ENCODE measurements at regions not wholly inside any gene's neighbourhood (a gene's known extent, or its start where the extent isn't known, plus 50 kb on each side); places are given as distances from the start of the nearest gene placed in this dataset.

DNA sequence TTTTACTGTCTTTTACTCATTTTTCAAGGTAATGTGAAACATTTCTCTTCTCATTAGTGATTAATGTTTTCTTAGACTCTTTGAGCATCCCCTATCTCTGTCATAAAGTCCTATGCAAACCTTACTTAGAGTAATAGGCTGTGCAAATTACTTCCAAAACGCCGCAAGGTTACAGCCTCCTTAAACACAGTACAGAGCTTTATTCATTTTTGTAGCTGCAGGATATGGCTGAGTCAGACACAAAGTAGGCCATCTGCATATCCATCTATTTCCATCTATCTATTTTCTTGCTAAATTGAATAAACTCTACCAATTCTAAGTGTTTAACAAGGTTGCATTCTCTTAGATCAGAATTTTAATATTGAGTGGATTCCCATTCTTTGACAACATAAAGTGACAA, 335.6 kb upstream of the SLC16A7 start:
- peaks cover 9% of the 10 kb centered on the region; the same call in 1 of the 2 replicates for H3K9me3 ChIP-seq (ENCODE audit: control insufficient read depth, insufficient read depth, low read depth, low read length)
- H3K27me3 ChIP-seq (ENCODE audit: control insufficient read depth, insufficient read depth, low read length): no peaks in the 10 kb centered on the region
- H3K4me3 ChIP-seq (ENCODE audit: low read depth, low read length): no peak overlapping the region
- no peaks in the 10 kb centered on the region for H3K4me1 ChIP-seq (ENCODE audit: control insufficient read depth, insufficient read depth, low read length)
- no peak overlapping the region for H3K9ac ChIP-seq (ENCODE audit: low read length)
- no peak overlapping the region for H3K27ac ChIP-seq (ENCODE audit: low read depth, low read length)
- H3K36me3 ChIP-seq (ENCODE audit: control insufficient read depth, insufficient read depth, low read length): no peaks in the 10 kb centered on the region

DNA sequence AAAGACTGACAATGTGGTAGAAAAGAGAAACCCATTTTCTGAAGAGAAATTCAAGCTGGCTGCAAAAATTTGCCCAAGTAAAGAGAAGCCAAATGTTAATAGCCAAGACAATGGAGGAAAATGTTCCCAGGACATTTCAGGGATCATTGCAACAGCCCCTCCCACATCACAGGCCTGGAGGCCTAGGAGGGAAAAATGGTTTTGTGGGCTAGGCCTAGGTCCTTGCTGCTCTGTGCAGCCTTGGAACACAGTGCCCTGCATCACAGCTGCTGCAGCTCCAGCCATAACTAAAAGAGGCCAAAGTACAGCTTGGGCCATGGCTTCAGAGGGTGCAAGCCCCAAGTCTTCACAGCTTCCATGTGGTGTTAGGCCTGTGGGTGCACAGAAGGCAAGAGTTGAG, 332.4 kb upstream of the LRIG3 start:
- H3K4me1 ChIP-seq (ENCODE audit: control insufficient read depth, insufficient read depth, low read length): no peaks in the 10 kb centered on the region; the same call in 1 of the 2 replicates
- H3K9ac ChIP-seq (ENCODE audit: low read length): no peak overlapping the region
- H3K27ac ChIP-seq (ENCODE audit: low read depth, low read length): no peak overlapping the region
- no peak overlapping the region for H3K4me3 ChIP-seq (ENCODE audit: low read depth, low read length)
- H3K9me3 ChIP-seq (ENCODE audit: control insufficient read depth, insufficient read depth, low read depth, low read length): peaks cover 33% of the 10 kb centered on the region
- no peaks in the 10 kb centered on the region for H3K27me3 ChIP-seq (ENCODE audit: control insufficient read depth, insufficient read depth, low read length)
- H3K36me3 ChIP-seq (ENCODE audit: control insufficient read depth, insufficient read depth, low read length): no peaks in the 10 kb centered on the region

DNA sequence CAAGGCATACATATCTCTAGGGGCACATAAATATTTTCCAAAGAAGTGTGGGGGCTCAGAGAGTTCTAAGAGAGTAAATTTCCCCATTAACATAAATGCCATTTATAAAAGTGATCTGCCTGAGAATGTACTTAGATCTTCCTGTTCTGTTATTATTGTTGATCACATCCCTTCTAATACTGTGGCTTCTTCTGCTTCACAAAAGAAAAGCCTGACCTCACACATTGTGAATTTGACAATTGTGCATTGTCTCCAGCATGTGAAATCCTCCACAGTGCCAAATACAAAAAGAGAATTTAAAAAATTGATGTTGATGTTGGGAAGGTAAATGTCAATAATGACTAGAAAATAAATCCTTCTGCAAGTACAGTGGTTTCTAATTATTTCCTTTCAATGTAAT, 330.5 kb upstream of the LRIG3 start:
- no peaks in the 10 kb centered on the region for H3K27me3 ChIP-seq (ENCODE audit: control insufficient read depth, insufficient read depth, low read length)
- H3K27ac ChIP-seq (ENCODE audit: low read depth, low read length): no peak overlapping the region
- no peak overlapping the region for H3K9ac ChIP-seq (ENCODE audit: low read length)
- peaks cover 24% of the 10 kb centered on the region for H3K9me3 ChIP-seq (ENCODE audit: control insufficient read depth, insufficient read depth, low read depth, low read length)
- H3K4me1 ChIP-seq (ENCODE audit: control insufficient read depth, insufficient read depth, low read length): no peaks in the 10 kb centered on the region; the same call in 1 of the 2 replicates
- H3K4me3 ChIP-seq (ENCODE audit: low read depth, low read length): no peak overlapping the region
- no peaks in the 10 kb centered on the region for H3K36me3 ChIP-seq (ENCODE audit: control insufficient read depth, insufficient read depth, low read length)

DNA sequence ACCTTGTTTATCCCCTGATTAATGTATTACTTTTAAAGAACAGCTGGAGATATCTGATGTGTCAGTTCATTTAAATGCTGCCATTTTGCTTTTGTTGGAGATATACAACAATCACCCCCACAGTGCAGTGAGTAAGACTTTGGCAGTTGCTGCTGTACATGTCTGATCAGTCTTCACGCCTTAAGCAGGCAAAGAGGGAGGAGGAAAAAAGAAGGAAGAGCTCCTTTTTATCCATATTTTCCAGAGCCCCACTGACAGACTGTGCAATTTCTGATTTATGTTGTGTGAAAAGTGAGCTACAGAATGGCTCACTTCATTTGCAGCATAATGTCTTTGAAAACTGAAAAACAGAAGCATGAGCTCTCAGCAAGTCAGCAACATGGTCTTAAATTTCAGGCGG, 319.7 kb upstream of the LRIG3 start:
- no peaks in the 10 kb centered on the region for H3K36me3 ChIP-seq (ENCODE audit: control insufficient read depth, insufficient read depth, low read length)
- no peaks in the 10 kb centered on the region for H3K9me3 ChIP-seq (ENCODE audit: control insufficient read depth, insufficient read depth, low read depth, low read length)
- H3K9ac ChIP-seq (ENCODE audit: low read length): no peak overlapping the region
- H3K27me3 ChIP-seq (ENCODE audit: control insufficient read depth, insufficient read depth, low read length): no peaks in the 10 kb centered on the region
- H3K27ac ChIP-seq (ENCODE audit: low read depth, low read length): no peak overlapping the region
- H3K4me3 ChIP-seq (ENCODE audit: low read depth, low read length): no peak overlapping the region
- no peaks in the 10 kb centered on the region; the same call in 1 of the 2 replicates for H3K4me1 ChIP-seq (ENCODE audit: control insufficient read depth, insufficient read depth, low read length)

DNA sequence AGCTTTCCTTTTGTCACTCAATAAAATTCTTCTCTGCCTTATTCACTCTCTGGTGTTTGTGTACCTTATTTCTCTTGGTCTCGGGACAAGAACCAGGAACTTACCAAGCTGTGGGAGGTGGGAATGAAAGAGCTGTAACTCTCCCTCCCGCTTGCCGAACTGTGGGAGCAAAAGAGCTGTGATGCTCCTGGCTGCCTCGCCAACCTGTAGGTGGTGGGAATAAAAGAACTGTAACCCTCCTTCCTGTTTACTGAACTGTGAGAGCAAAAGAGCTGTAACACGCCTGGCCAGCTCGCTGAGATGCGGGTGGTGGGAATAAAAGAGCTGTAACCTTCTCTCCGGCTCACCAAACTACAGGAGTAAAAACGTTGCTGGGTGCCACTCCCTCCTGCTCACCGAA, 314.1 kb upstream of the LRIG3 start:
- Histone ChIP-seq H3K27me3 (ENCODE audit: control insufficient read depth, insufficient read depth, low read length) (no peaks in the 10 kb centered on the region), H3K36me3 (ENCODE audit: control insufficient read depth, insufficient read depth, low read length) (no peaks in the 10 kb centered on the region), H3K27ac (ENCODE audit: low read depth, low read length) (no peak overlapping the region), H3K4me3 (ENCODE audit: low read depth, low read length) (no peak overlapping the region), H3K9ac (ENCODE audit: low read length) (no peak overlapping the region), H3K9me3 (ENCODE audit: control insufficient read depth, insufficient read depth, low read depth, low read length) (no peaks in the 10 kb centered on the region), H3K4me1 (ENCODE audit: control insufficient read depth, insufficient read depth, low read length) (no peaks in the 10 kb centered on the region; the same call in 1 of the 2 replicates)

DNA sequence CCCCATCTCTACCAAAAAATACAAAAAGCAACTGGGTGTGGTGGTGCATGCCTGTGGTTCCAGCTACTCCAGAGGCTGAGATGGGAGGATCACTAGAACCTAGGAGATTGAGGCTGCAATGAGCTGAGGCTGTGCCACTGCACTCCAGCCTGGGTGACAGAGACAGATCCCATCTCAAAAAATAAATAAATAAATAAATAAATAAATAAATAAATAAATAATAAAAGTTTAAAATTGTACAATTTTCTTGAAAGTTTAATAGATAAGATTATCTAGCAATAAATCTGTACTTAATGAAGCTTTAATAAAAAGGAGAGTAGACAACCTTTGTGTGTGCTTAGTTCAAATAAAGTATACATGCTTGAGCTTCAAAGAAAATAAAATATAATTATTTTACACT, 310.0 kb upstream of the LRIG3 start:
- H3K9me3 ChIP-seq (ENCODE audit: control insufficient read depth, insufficient read depth, low read depth, low read length): no peaks in the 10 kb centered on the region

DNA sequence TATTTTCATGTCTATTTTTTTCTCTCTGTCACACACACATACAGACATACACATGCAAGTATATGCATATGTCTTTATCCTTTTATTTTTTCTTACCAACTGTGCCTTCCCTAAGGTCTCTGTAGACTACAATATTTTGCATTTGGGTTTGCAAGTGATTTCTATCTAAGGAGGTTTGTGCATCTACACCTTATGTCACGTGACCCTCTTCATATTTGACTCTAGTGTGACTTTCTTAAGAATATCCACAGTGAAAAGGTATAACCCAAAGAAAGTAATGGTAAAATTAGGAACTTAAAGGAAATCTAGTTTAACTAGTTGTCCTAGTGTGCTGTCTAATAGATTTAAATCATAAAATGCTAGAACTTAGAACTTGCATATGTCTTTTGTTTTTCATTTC, 298.8 kb upstream of the LRIG3 start:
- no peaks in the 10 kb centered on the region for H3K36me3 ChIP-seq (ENCODE audit: control insufficient read depth, insufficient read depth, low read length)

More for the DNA sequence above, 310.0 kb upstream of the LRIG3 start:
- Histone ChIP-seq H3K4me3 (ENCODE audit: low read depth, low read length) (no peak overlapping the region), H3K36me3 (ENCODE audit: control insufficient read depth, insufficient read depth, low read length) (no peaks in the 10 kb centered on the region), H3K9ac (ENCODE audit: low read length) (no peak overlapping the region), H3K4me1 (ENCODE audit: control insufficient read depth, insufficient read depth, low read length) (no peaks in the 10 kb centered on the region), H3K27me3 (ENCODE audit: control insufficient read depth, insufficient read depth, low read length) (no peaks in the 10 kb centered on the region), H3K27ac (ENCODE audit: low read depth, low read length) (no peak overlapping the region)

DNA sequence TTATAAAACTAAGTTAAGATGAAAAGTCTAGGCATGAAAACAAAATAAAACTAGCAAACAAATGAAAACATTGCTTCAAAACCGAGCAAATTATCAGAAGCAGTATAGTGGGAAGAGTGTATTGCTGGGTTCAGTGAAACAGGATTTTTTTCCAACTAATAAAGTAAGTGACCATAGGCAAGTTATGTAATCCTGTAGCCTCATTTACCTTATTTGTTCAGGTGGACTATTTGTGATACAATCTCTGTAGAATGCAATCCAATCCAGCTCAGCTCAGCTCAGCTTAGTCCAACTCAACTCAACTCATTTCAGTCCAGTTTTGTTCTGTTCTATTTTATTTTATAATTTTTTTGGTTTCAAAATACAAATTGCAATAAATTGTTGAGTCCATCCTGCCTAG, 276.7 kb upstream of the LRIG3 start:
- H3K9ac ChIP-seq (ENCODE audit: low read length): no peak overlapping the region
- no peak overlapping the region for H3K4me3 ChIP-seq (ENCODE audit: low read depth, low read length)
- no peaks in the 10 kb centered on the region for H3K36me3 ChIP-seq (ENCODE audit: control insufficient read depth, insufficient read depth, low read length)
- no peak overlapping the region for H3K27ac ChIP-seq (ENCODE audit: low read depth, low read length)
- no peaks in the 10 kb centered on the region for H3K4me1 ChIP-seq (ENCODE audit: control insufficient read depth, insufficient read depth, low read length)
- H3K27me3 ChIP-seq (ENCODE audit: control insufficient read depth, insufficient read depth, low read length): no peaks in the 10 kb centered on the region
- H3K9me3 ChIP-seq (ENCODE audit: control insufficient read depth, insufficient read depth, low read depth, low read length): 0 out of 2 replicates have a peak, but pooled peaks cover 2% of the 10 kb centered on the region

More for the DNA sequence above, 298.8 kb upstream of the LRIG3 start:
- H3K4me3 ChIP-seq (ENCODE audit: low read depth, low read length): no peak overlapping the region
- H3K27me3 ChIP-seq (ENCODE audit: control insufficient read depth, insufficient read depth, low read length): no peaks in the 10 kb centered on the region
- no peak overlapping the region for H3K27ac ChIP-seq (ENCODE audit: low read depth, low read length)
- H3K4me1 ChIP-seq (ENCODE audit: control insufficient read depth, insufficient read depth, low read length): no peaks in the 10 kb centered on the region
- H3K9me3 ChIP-seq (ENCODE audit: control insufficient read depth, insufficient read depth, low read depth, low read length): no peaks in the 10 kb centered on the region
- no peak overlapping the region for H3K9ac ChIP-seq (ENCODE audit: low read length)

DNA sequence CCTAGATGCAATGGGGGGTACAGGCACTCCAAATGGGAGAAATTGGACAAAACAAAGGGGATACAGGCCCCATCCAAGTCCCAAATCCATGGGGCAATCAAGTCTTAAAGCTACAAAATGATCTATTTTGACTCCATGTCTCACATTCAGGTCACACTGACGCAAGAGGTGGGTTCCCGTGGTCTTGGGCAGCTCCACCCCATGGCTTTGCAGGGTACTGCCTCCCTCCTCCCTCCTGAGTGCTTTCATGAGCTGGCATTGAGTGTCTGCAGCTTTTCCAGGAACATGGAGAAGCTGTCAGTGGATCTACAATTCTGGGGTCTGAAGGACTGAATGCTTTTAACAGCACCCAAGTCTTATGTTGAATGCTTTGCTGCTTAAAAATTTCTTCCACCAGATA, 274.5 kb upstream of the LRIG3 start:
- H3K9me3 ChIP-seq (ENCODE audit: control insufficient read depth, insufficient read depth, low read depth, low read length): no peaks in the 10 kb centered on the region
- H3K4me3 ChIP-seq (ENCODE audit: low read depth, low read length): no peak overlapping the region
- no peak overlapping the region for H3K9ac ChIP-seq (ENCODE audit: low read length)
- no peaks in the 10 kb centered on the region for H3K4me1 ChIP-seq (ENCODE audit: control insufficient read depth, insufficient read depth, low read length)
- H3K27me3 ChIP-seq (ENCODE audit: control insufficient read depth, insufficient read depth, low read length): no peaks in the 10 kb centered on the region
- no peak overlapping the region for H3K27ac ChIP-seq (ENCODE audit: low read depth, low read length)
- H3K36me3 ChIP-seq (ENCODE audit: control insufficient read depth, insufficient read depth, low read length): no peaks in the 10 kb centered on the region

DNA sequence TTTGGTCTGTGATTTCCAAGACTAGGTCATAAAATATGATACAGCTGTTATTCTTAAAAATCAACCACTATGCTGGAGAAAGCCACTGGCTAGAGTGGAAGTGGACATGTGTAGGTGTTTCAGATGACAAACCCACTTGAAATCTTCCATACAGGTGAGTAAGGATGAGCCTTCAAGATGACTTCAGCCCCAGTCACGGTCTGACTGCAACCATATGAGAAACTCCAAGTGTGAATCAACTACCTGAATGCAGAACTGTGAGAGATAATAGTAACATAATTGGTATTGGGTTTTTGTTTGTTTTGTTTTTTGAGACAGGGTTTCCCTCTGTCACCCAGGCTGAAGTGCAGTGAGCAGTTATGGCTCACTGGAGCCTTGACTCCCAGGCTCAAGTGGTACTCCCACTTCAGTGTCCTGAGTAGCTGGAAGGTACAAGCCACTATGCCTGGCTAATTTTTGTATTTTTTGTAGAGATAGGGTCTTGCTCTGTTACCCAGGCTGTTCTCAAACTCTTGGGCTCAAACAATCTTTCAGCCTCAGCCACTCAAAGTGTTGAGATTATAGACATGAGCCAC, 273.3 kb upstream of the LRIG3 start:
- H3K4me1 ChIP-seq (ENCODE audit: control insufficient read depth, insufficient read depth, low read length): no peaks in the 10 kb centered on the region
- H3K27ac ChIP-seq (ENCODE audit: low read depth, low read length): no peak overlapping the region
- H3K9ac ChIP-seq (ENCODE audit: low read length): no peak overlapping the region
- H3K4me3 ChIP-seq (ENCODE audit: low read depth, low read length): no peak overlapping the region
- no peaks in the 10 kb centered on the region for H3K36me3 ChIP-seq (ENCODE audit: control insufficient read depth, insufficient read depth, low read length)
- H3K9me3 ChIP-seq (ENCODE audit: control insufficient read depth, insufficient read depth, low read depth, low read length): no peaks in the 10 kb centered on the region
- no peaks in the 10 kb centered on the region for H3K27me3 ChIP-seq (ENCODE audit: control insufficient read depth, insufficient read depth, low read length)

DNA sequence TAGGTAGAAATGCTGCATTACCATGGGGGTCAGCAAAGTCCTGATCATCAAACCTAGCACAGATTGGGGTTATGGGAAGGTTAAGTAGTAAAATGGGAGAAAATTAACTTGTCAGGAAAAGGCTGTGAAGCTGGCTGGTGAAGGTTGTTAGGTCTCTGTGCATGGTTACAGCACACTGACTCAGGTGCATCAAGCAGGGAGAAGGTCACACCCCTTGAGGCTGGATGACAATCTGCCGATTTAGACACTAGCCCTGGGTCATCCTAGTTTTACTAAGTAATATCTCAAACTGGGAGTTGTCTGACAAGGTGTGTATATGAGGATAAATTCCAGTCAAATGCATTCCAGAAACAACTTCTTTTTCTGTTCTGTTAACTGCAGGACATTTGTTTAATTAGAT, 271.1 kb upstream of the LRIG3 start:
- Histone ChIP-seq H3K27ac (ENCODE audit: low read depth, low read length) (no peak overlapping the region), H3K4me3 (ENCODE audit: low read depth, low read length) (no peak overlapping the region), H3K9me3 (ENCODE audit: control insufficient read depth, insufficient read depth, low read depth, low read length) (no peaks in the 10 kb centered on the region), H3K36me3 (ENCODE audit: control insufficient read depth, insufficient read depth, low read length) (no peaks in the 10 kb centered on the region), H3K9ac (ENCODE audit: low read length) (no peak overlapping the region), H3K27me3 (ENCODE audit: control insufficient read depth, insufficient read depth, low read length) (no peaks in the 10 kb centered on the region), H3K4me1 (ENCODE audit: control insufficient read depth, insufficient read depth, low read length) (no peaks in the 10 kb centered on the region)

DNA sequence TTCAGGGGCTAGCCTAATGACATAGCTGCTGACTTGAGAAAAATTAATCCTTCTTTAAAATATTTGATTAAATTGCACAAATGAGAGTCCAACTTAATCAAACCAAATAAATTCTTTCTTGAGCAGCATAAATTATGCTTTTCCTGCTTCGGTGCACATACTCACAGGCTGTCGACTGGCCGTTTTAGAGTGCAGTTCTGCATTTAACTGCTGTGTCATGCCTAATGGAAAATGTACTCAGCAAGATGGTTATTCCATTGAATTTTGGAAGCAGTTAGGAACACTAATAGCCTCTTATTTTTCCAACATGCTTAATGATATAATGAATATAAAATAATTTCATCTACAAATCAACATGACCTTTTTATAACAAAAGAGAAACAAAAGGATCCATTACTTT, 266.1 kb upstream of the LRIG3 start:
- Histone ChIP-seq H3K27me3 (ENCODE audit: control insufficient read depth, insufficient read depth, low read length) (no peaks in the 10 kb centered on the region), H3K4me3 (ENCODE audit: low read depth, low read length) (no peak overlapping the region), H3K9me3 (ENCODE audit: control insufficient read depth, insufficient read depth, low read depth, low read length) (no peaks in the 10 kb centered on the region), H3K9ac (ENCODE audit: low read length) (no peak overlapping the region), H3K36me3 (ENCODE audit: control insufficient read depth, insufficient read depth, low read length) (no peaks in the 10 kb centered on the region), H3K27ac (ENCODE audit: low read depth, low read length) (no peak overlapping the region), H3K4me1 (ENCODE audit: control insufficient read depth, insufficient read depth, low read length) (no peaks in the 10 kb centered on the region)
